Neural progenitor cell (in vitro differentiated cells): ENCODE measurements at regions not wholly inside any gene's neighbourhood (a gene's known extent, or its start where the extent isn't known, plus 50 kb on each side); places are given as distances from the start of the nearest gene placed in this dataset.

Source experiments
- DNase-seq: peaks from one replicate; pipeline ENCODE4 v3.0.0-alpha.2; 2016; ENCODE audit warnings: low spot score
- H2AFZ ChIP-seq: fragments of 200-600 bp; sonication (generic); replicated peaks from 2 replicates; pipeline ENCODE4 v1.6.1; 2016; ENCODE audit warnings: antibody characterized with exemption
- H3F3A ChIP-seq: fragments of 200-600 bp; sonication (generic); 2 replicates; pipeline ENCODE4 v1.6.1; 2016; ENCODE audit warnings: antibody characterized with exemption, low read depth
- H3K27ac ChIP-seq: fragments of 200-600 bp; sonication (generic); 2 replicates; pipeline ENCODE4 v1.5.1; 2016; ENCODE audit warnings: mild to moderate bottlenecking
- H3K27me3 ChIP-seq: fragments of 200-600 bp; sonication (generic); 2 replicates; pipeline ENCODE4 v1.6.1; 2016; ENCODE audit warnings: mild to moderate bottlenecking, moderate library complexity
- H3K36me3 ChIP-seq: fragments of 200-600 bp; sonication (generic); 2 replicates; pipeline ENCODE4 v1.5.1; 2016
- H3K4me1 ChIP-seq: fragments of 200-600 bp; sonication (generic); 2 replicates; pipeline ENCODE4 v1.6.1; 2016; ENCODE audit warnings: mixed run types
- H3K4me2 ChIP-seq: fragments of 200-600 bp; sonication (generic); 2 replicates; pipeline ENCODE4 v1.6.1; 2016
- H3K4me3 ChIP-seq: fragments of 200-600 bp; sonication (generic); 2 replicates; pipeline ENCODE4 v1.5.1; 2016
- H3K79me2 ChIP-seq: fragments of 200-600 bp; sonication (generic); 2 replicates; pipeline ENCODE4 v1.6.1; 2016; ENCODE audit warnings: low read depth
- H3K9ac ChIP-seq: fragments of 200-600 bp; sonication (generic); 2 replicates; pipeline ENCODE4 v1.6.1; 2016
- H3K9me3 ChIP-seq: fragments of 200-600 bp; sonication (generic); 2 replicates; pipeline ENCODE4 v1.5.1; 2016; ENCODE audit warnings: low read depth
- H4K20me1 ChIP-seq: fragments of 200-600 bp; sonication (generic); 2 replicates; pipeline ENCODE4 v1.6.1; 2016; ENCODE audit warnings: low read depth
- H3K27ac Mint-ChIP-seq: 3 replicates; pipeline ENCODE4 v1.8.0; 2021; ENCODE audit warnings: mixed read lengths
- H3K27me3 Mint-ChIP-seq: 2 replicates; pipeline ENCODE4 v1.8.0; 2022; ENCODE audit warnings: low read depth, mild to moderate bottlenecking, inconsistent platforms, moderate library complexity, mixed read lengths; ENCODE audit not compliant: insufficient read depth
- H3K36me3 Mint-ChIP-seq: 3 replicates; pipeline ENCODE4 v1.8.0; 2021; ENCODE audit warnings: mixed read lengths
- H3K4me1 Mint-ChIP-seq: 3 replicates; pipeline ENCODE4 v1.8.0; 2021; ENCODE audit warnings: mixed read lengths
- H3K4me3 Mint-ChIP-seq: 3 replicates; pipeline ENCODE4 v1.8.0; 2021; ENCODE audit warnings: mild to moderate bottlenecking, moderate library complexity, mixed read lengths
- H3K9me3 Mint-ChIP-seq: 3 replicates; pipeline ENCODE4 v1.8.0; 2020; ENCODE audit warnings: mixed read lengths
- CTCF ChIP-seq: fragments of 200-600 bp; sonication (generic); IDR thresholded peaks from 2 replicates; pipeline ENCODE4 v1.5.1; 2017; ENCODE audit warnings: antibody characterized with exemption, mild to moderate bottlenecking
- EZH2 ChIP-seq: fragments of 200-600 bp; sonication (generic); IDR thresholded peaks from 2 replicates; pipeline ENCODE4 v1.6.1; 2017; ENCODE audit warnings: antibody characterized with exemption, mild to moderate bottlenecking, moderate library complexity
- EZH2phosphoT487 ChIP-seq: fragments of 200-600 bp; sonication (generic); IDR thresholded peaks from 2 replicates; pipeline ENCODE4 v1.6.1; 2017; ENCODE audit warnings: antibody characterized with exemption

DNA sequence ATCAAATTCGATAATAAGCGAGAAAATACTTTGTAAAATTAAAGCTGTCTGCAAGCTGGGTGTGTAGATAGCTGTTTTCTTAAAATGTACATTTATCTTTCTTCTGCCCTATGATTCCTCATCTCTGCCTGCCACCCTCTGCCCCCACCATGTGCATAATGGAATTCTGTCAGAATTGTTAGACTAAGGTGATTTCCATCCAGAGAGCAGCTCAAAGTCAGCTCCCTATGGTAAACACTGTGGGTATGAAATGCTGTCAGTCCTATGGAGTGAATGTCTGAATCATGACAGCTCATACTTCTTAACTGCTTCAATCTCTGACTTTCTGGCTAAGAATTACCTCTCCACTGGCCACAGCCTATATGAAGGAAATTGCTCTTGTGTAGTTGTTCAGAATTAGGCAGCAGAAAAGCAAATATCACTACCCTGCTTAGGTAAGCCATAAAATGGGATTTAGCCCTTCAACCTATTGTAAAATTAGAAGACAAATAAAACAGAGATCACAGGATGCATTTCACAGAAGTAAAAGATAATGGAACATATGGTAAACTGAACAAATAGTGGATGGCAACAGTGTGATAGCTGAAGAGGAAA lies 137.7 kb downstream of the CD8B2 start:
- no peak overlapping the region for H2AFZ ChIP-seq
- Mint-ChIP-seq H3K4me1 (no peaks in the 10 kb centered on the region), H3K36me3 (peaks cover 2% of the 10 kb centered on the region), H3K27me3 (peaks cover 5% of the 10 kb centered on the region), H3K4me3 (no peak overlapping the region), H3K9me3 (peaks cover 13% of the 10 kb centered on the region), H3K27ac (no peak overlapping the region)
- H3K27ac ChIP-seq, result no peak overlapping the region
- no peak for DNase-seq
- no peak for TF ChIP-seq CTCF
- no peak for TF ChIP-seq EZH2
- no peak for TF ChIP-seq EZH2phosphoT487
- H3K9ac ChIP-seq, result no peak overlapping the region
- no peak overlapping the region for H3K4me2 ChIP-seq
- no peak overlapping the region for H3K4me3 ChIP-seq
- no peaks in the 10 kb centered on the region for H3K27me3 ChIP-seq
- no peaks in the 10 kb centered on the region for H3F3A ChIP-seq
- H3K4me1 ChIP-seq, result no peaks in the 10 kb centered on the region
- no peaks in the 10 kb centered on the region for H3K36me3 ChIP-seq
- H4K20me1 ChIP-seq, result no peaks in the 10 kb centered on the region
- H3K79me2 ChIP-seq, result no peaks in the 10 kb centered on the region
- H3K9me3 ChIP-seq, result no peaks in the 10 kb centered on the region

DNA sequence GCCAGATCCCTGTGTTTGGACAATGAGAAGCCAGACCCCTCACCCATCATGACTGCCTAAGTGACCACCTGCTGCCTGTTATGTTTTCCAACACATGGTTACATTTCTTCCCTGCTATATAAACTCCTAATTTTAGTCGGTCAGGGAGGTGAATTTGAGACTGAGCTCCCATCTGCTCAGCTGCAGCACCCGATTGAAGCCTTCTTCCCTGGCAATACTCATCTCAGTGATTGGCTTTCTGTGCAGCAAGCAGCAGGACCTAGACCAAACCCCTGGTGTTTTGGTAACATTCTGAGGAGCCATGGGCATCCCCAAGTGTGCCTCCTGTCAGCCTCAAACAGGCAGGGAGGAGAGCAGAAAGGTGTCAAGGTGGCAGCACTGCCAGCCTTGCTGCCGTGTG lies 141.2 kb downstream of the CD8B2 start:
- no peak overlapping the region for H3K4me2 ChIP-seq
- H3K36me3 ChIP-seq, result no peaks in the 10 kb centered on the region
- H3K27ac ChIP-seq, result no peak overlapping the region
- no peaks in the 10 kb centered on the region for H3K27me3 ChIP-seq
- no peak overlapping the region for H3K4me3 Mint-ChIP-seq
- H3K4me1 Mint-ChIP-seq, result no peaks in the 10 kb centered on the region
- H3K27me3 Mint-ChIP-seq, result peaks cover 8% of the 10 kb centered on the region
- no peak overlapping the region for H2AFZ ChIP-seq
- no peaks in the 10 kb centered on the region for H3K4me1 ChIP-seq
- no peak overlapping the region for H3K9ac ChIP-seq
- no peak for DNase-seq
- no peaks in the 10 kb centered on the region for H3K9me3 ChIP-seq
- H3K79me2 ChIP-seq, result no peaks in the 10 kb centered on the region
- H3K36me3 Mint-ChIP-seq, result peaks cover 2% of the 10 kb centered on the region
- H3K4me3 ChIP-seq, result no peak overlapping the region
- no peak for TF ChIP-seq EZH2phosphoT487
- TF ChIP-seq EZH2, result no peak
- TF ChIP-seq CTCF, result no peak
- H3K9me3 Mint-ChIP-seq, result peaks cover 13% of the 10 kb centered on the region
- no peak overlapping the region for H3K27ac Mint-ChIP-seq
- H3F3A ChIP-seq, result no peaks in the 10 kb centered on the region
- no peaks in the 10 kb centered on the region for H4K20me1 ChIP-seq

GRCh38 chr2:106629981-106630380 lies 142.8 kb downstream of the CD8B2 start:
- Histone ChIP-seq H3F3A (no peaks in the 10 kb centered on the region), H3K36me3 (no peaks in the 10 kb centered on the region), H3K4me3 (no peak overlapping the region), H3K27me3 (no peaks in the 10 kb centered on the region), H3K9ac (no peak overlapping the region), H2AFZ (no peak overlapping the region), H3K4me1 (no peaks in the 10 kb centered on the region), H3K27ac (no peak overlapping the region), H3K9me3 (no peaks in the 10 kb centered on the region), H4K20me1 (no peaks in the 10 kb centered on the region), H3K79me2 (no peaks in the 10 kb centered on the region), H3K4me2 (no peak overlapping the region)
- Mint-ChIP-seq H3K36me3 (peaks cover 2% of the 10 kb centered on the region), H3K4me1 (no peaks in the 10 kb centered on the region), H3K4me3 (no peak overlapping the region), H3K27ac (no peak overlapping the region), H3K9me3 (peaks cover 13% of the 10 kb centered on the region), H3K27me3 (peaks cover 8% of the 10 kb centered on the region)
- no peak for DNase-seq
- no peak for TF ChIP-seq EZH2
- no peak for TF ChIP-seq CTCF
- no peak for TF ChIP-seq EZH2phosphoT487
